Naive thymus-derived CD4-positive, alpha-beta T cell (primary cell): ENCODE measurements at regions not wholly inside any gene's neighbourhood (a gene's known extent, or its start where the extent isn't known, plus 50 kb on each side); places are given as distances from the start of the nearest gene placed in this dataset.

Experiments used
- ATAC-seq: fragments of 150-1000 bp; cut with Tn5 transposase; 2 replicates; pipeline ENCODE4 v1.10.0; 2021; ENCODE audit warnings: mild to moderate bottlenecking, moderate library complexity
- CTCF ChIA-PET: fragments of 350-600 bp; sonication (Branson Sonifier 250); formaldehyde crosslinking; loops from one replicate; lab custom pipeline; 2021; ENCODE audit warnings: antibody characterized with exemption; lab: Charles Lee
- POLR2A ChIA-PET: fragments of 350-600 bp; sonication (Branson Sonifier 250); formaldehyde crosslinking; loops from one replicate; lab custom pipeline; 2021; ENCODE audit warnings: antibody characterized with exemption, inconsistent platforms; lab: Charles Lee
- DNase-seq, 9 donors: peaks; one replicate each; pipeline versions ENCODE4 v3.0.0 to v3.0.0-alpha.2; 2020 to 2022; ENCODE audit warnings: mixed read lengths in 1 of 9
- H3K27ac ChIP-seq: one replicate; pipeline ENCODE4 v1.7.0; 2013; ENCODE audit warnings: mild to moderate bottlenecking, low read depth, low read length, moderate library complexity
- H3K27me3 ChIP-seq, 2 donors: one replicate each; pipeline ENCODE4 v1.7.0; 2013; ENCODE audit warnings: low read length in 2 of 2, mild to moderate bottlenecking in 2 of 2, moderate library complexity in 2 of 2; ENCODE audit not compliant: control insufficient read depth in 2 of 2, insufficient read depth in 2 of 2
- H3K36me3 ChIP-seq, 3 experiments: 1 replicate in 2 of 3; 2 replicates in 1 of 3; pipeline ENCODE4 v1.7.0; 2013; ENCODE audit warnings: low read length in 3 of 3, mild to moderate bottlenecking in 3 of 3, moderate library complexity in 1 of 3; ENCODE audit not compliant: insufficient read depth in 3 of 3, control insufficient read depth in 2 of 3
- H3K4me1 ChIP-seq, 2 donors: one replicate each; pipeline ENCODE4 v1.7.0; 2013; ENCODE audit warnings: low read length in 2 of 2, mild to moderate bottlenecking in 2 of 2, moderate library complexity in 1 of 2; ENCODE audit not compliant: control insufficient read depth in 2 of 2, insufficient read depth in 2 of 2
- H3K4me3 ChIP-seq: 2 replicates; pipeline ENCODE4 v1.7.0; 2013; ENCODE audit warnings: mild to moderate bottlenecking, low read length
- H3K9me3 ChIP-seq, 3 experiments: 1 replicate in 2 of 3; 2 replicates in 1 of 3; pipeline ENCODE4 v1.7.0; 2013; ENCODE audit warnings: low read length in 3 of 3; ENCODE audit not compliant: control insufficient read depth in 2 of 3
- H3K27ac Mint-ChIP-seq, 9 donors: one replicate each; pipeline ENCODE4 v1.8.0; 2020 to 2022; ENCODE audit warnings: mixed read lengths in 9 of 9, mild to moderate bottlenecking in 8 of 9, moderate library complexity in 5 of 9, inconsistent platforms in 2 of 9
- H3K27me3 Mint-ChIP-seq, 5 donors: one replicate each; pipeline ENCODE4 v1.8.0; 2021 to 2022; ENCODE audit warnings: mixed read lengths in 5 of 5, mild to moderate bottlenecking in 1 of 5
- H3K36me3 Mint-ChIP-seq, 5 donors: one replicate each; pipeline ENCODE4 v1.8.0; 2020 to 2022; ENCODE audit warnings: mixed read lengths in 5 of 5, mild to moderate bottlenecking in 3 of 5, inconsistent platforms in 1 of 5
- H3K4me1 Mint-ChIP-seq, 7 donors: one replicate each; pipeline ENCODE4 v1.8.0; 2020 to 2022; ENCODE audit warnings: mixed read lengths in 7 of 7, mild to moderate bottlenecking in 3 of 7, inconsistent platforms in 1 of 7
- H3K4me3 Mint-ChIP-seq, 10 donors: one replicate each; pipeline ENCODE4 v1.8.0; 2020 to 2022; ENCODE audit warnings: mild to moderate bottlenecking in 10 of 10, mixed read lengths in 10 of 10, moderate library complexity in 6 of 10, inconsistent platforms in 2 of 10
- H3K9me3 Mint-ChIP-seq, 11 donors: one replicate each; pipeline ENCODE4 v1.8.0; 2020 to 2022; ENCODE audit warnings: mixed read lengths in 11 of 11, mild to moderate bottlenecking in 4 of 11, inconsistent platforms in 1 of 11, moderate library complexity in 1 of 11
- intact Hi-C, 2 donors: fragments of 100-400 bp; cut with micrococcal nuclease; formaldehyde crosslinking; loops; one replicate each; pipeline ENCODE4 v1.15.1; 2023

- H3K9me3 Mint-ChIP-seq, result no peaks in the 10 kb centered on the region
- Histone ChIP-seq H3K9me3 (no peaks in the 10 kb centered on the region), H3K36me3 (no peaks in the 10 kb centered on the region), H3K4me3 (no peak overlapping the region), H3K27ac (no peak overlapping the region), H3K27me3 (no peaks in the 10 kb centered on the region), H3K4me1 (no peaks in the 10 kb centered on the region)
- no peak overlapping the region for H3K27ac Mint-ChIP-seq
- no peaks in the 10 kb centered on the region for H3K36me3 Mint-ChIP-seq
- H3K4me3 Mint-ChIP-seq, result no peak overlapping the region
- POLR2A ChIA-PET, result no interaction called here
- ATAC-seq (no peak), DNase-seq (no peak)
- CTCF ChIA-PET, result no interaction called here
- H3K4me1 Mint-ChIP-seq, result no peaks in the 10 kb centered on the region
- peaks cover 3 to 19% (median 8%) of the 10 kb centered on the region in 5 donors for H3K27me3 Mint-ChIP-seq
- intact Hi-C loops, result no loop called here
Measured at GRCh38 chr3:130259166-130259874, 86.2 kb upstream of the COL6A5 start.

- Mint-ChIP-seq H3K9me3 (no peaks in the 10 kb centered on the region), H3K27ac (no peak overlapping the region), H3K4me1 (no peaks in the 10 kb centered on the region), H3K27me3 (peaks cover 3 to 16% (median 8%) of the 10 kb centered on the region in 5 donors), H3K36me3 (no peaks in the 10 kb centered on the region), H3K4me3 (no peak overlapping the region)
- Histone ChIP-seq H3K9me3 (no peaks in the 10 kb centered on the region), H3K4me1 (no peaks in the 10 kb centered on the region), H3K4me3 (no peak overlapping the region), H3K27me3 (no peaks in the 10 kb centered on the region), H3K36me3 (no peaks in the 10 kb centered on the region), H3K27ac (no peak overlapping the region)
- DNase-seq, result no peak
- intact Hi-C loops, result no loop called here
- ChIA-PET CTCF (no interaction called here), POLR2A (no interaction called here)
- ATAC-seq, result no peak
Measured at GRCh38 chr3:130260918-130261317, 84.6 kb upstream of the COL6A5 start.

DNA sequence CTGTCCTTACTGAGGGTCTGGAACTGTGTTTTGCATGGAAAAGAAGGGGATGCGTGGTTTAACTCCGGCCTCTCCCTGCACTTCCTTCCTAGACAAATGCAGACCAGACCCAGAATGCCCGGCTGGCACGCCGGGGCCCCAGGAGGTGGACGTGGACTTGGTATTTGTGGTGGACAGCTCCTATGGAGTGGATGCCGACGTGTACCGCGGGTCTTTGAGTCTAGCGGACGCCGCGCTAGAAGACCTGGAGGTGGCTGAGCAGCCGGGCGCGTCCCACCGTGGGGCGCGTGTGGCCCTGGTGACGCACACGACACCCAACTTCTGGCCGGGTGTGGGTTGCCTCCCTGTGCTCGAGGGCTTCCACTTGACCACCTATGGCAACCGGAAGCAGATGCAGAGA, 81.8 kb upstream of the COL6A5 start:
- ChIA-PET POLR2A (no interaction called here), CTCF (no interaction called here)
- no peaks in the 10 kb centered on the region for H3K4me1 Mint-ChIP-seq
- peaks cover 0 to 7% (median 1%) of the 10 kb centered on the region in 5 donors for H3K27me3 Mint-ChIP-seq
- no peaks in the 10 kb centered on the region for H3K9me3 Mint-ChIP-seq
- no peaks in the 10 kb centered on the region for H3K4me1 ChIP-seq
- H3K4me3 ChIP-seq, result no peak overlapping the region
- no peaks in the 10 kb centered on the region for H3K36me3 Mint-ChIP-seq
- intact Hi-C loops, result no loop called here
- no peak overlapping the region for H3K27ac ChIP-seq
- H3K4me3 Mint-ChIP-seq, result no peak overlapping the region
- H3K36me3 ChIP-seq, result no peaks in the 10 kb centered on the region
- no peak overlapping the region for H3K27ac Mint-ChIP-seq
- H3K9me3 ChIP-seq, result no peaks in the 10 kb centered on the region
- H3K27me3 ChIP-seq, result no peaks in the 10 kb centered on the region
- no peak for ATAC-seq
- DNase-seq, result no peak

GRCh38 chr3:130266817-130267216, 78.7 kb upstream of the COL6A5 start:
- H3K27ac Mint-ChIP-seq, result no peak overlapping the region
- no peak for ATAC-seq
- H3K4me1 Mint-ChIP-seq, result peaks cover 0 to 2% (median 0%) of the 10 kb centered on the region in 7 donors

GRCh38 chr3:130276203-130276803, 69.2 kb upstream of the COL6A5 start:
- H3K36me3 Mint-ChIP-seq, result no peaks in the 10 kb centered on the region
- H3K4me3 ChIP-seq, result no peak overlapping the region
- peak in 3 of 9 donors; percentile 2 to 4 (median 2) for DNase-seq
- no peak overlapping the region for H3K27ac ChIP-seq
- no peaks in the 10 kb centered on the region for H3K9me3 ChIP-seq
- ChIA-PET POLR2A (no interaction called here), CTCF (interaction anchor here (0.7 kb wide), 1 partner anchor 1732 kb away, joined by 3 read pairs; no protein-coding TSS in a partner anchor)
- intact Hi-C loops, result loop anchor here (1.0 to 5.0 kb wide), 3 partner anchors 263 to 617 kb away; partner anchors contain the start of gene ATP2C1 (in 1 of the 2)
- H3K4me3 Mint-ChIP-seq, result no peak overlapping the region
- H3K27me3 Mint-ChIP-seq, result peaks cover 8 to 48% (median 36%) of the 10 kb centered on the region in 5 donors
- no peaks in the 10 kb centered on the region for H3K27me3 ChIP-seq
- H3K4me1 Mint-ChIP-seq, result no peaks in the 10 kb centered on the region
- H3K9me3 Mint-ChIP-seq, result no peaks in the 10 kb centered on the region
- no peak overlapping the region for H3K27ac Mint-ChIP-seq
- peak; percentile 46 for ATAC-seq
- H3K36me3 ChIP-seq, result no peaks in the 10 kb centered on the region
- no peaks in the 10 kb centered on the region for H3K4me1 ChIP-seq

More at GRCh38 chr3:130266817-130267216, 78.7 kb upstream of the COL6A5 start:
- H3K27me3 ChIP-seq, result no peaks in the 10 kb centered on the region
- ChIA-PET POLR2A (no interaction called here), CTCF (no interaction called here)
- no peaks in the 10 kb centered on the region for H3K36me3 Mint-ChIP-seq
- peaks cover 7 to 19% (median 17%) of the 10 kb centered on the region in 5 donors for H3K27me3 Mint-ChIP-seq
- no peaks in the 10 kb centered on the region for H3K36me3 ChIP-seq
- H3K9me3 ChIP-seq, result no peaks in the 10 kb centered on the region
- DNase-seq, result no peak
- intact Hi-C loops, result no loop called here
- no peak overlapping the region for H3K4me3 ChIP-seq
- H3K4me3 Mint-ChIP-seq, result no peak overlapping the region
- no peak overlapping the region for H3K27ac ChIP-seq
- H3K4me1 ChIP-seq, result no peaks in the 10 kb centered on the region
- no peaks in the 10 kb centered on the region for H3K9me3 Mint-ChIP-seq

DNA sequence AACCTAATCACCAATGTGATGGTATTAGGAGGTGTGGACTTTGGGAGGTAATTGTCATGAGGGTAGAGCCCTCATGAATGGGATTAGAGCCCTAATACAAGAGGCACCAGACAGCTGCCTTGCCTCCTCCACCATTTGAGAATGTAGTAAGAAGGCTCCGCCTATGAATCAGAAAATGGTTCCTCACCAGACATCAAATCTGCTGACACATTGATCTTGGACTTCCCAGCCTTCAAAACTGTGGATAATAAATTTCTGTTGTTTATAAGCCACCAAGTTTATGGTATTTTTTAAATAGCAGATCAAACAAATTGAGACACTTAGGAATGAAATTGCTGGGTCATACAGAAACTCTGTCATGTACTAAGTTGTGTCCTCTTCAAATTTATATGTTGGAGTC, 56.8 kb upstream of the COL6A5 start:
- ChIA-PET POLR2A (no interaction called here), CTCF (no interaction called here)
- H3K4me1 Mint-ChIP-seq, result no peaks in the 10 kb centered on the region
- intact Hi-C loops, result no loop called here
- DNase-seq, result no peak
- H3K9me3 ChIP-seq, result no peaks in the 10 kb centered on the region
- no peaks in the 10 kb centered on the region for H3K36me3 Mint-ChIP-seq
- peaks cover 0 to 4% of the 10 kb centered on the region in 2 donors for H3K27me3 ChIP-seq
- ATAC-seq, result no peak
- peaks cover 5 to 36% (median 33%) of the 10 kb centered on the region in 5 donors for H3K27me3 Mint-ChIP-seq
- no peak overlapping the region for H3K27ac ChIP-seq
- no peaks in the 10 kb centered on the region for H3K36me3 ChIP-seq
- peaks cover 0 to 2% (median 0%) of the 10 kb centered on the region in 11 donors for H3K9me3 Mint-ChIP-seq
- H3K4me3 Mint-ChIP-seq, result no peak overlapping the region
- no peak overlapping the region for H3K27ac Mint-ChIP-seq
- H3K4me1 ChIP-seq, result no peaks in the 10 kb centered on the region
- no peak overlapping the region for H3K4me3 ChIP-seq

DNA sequence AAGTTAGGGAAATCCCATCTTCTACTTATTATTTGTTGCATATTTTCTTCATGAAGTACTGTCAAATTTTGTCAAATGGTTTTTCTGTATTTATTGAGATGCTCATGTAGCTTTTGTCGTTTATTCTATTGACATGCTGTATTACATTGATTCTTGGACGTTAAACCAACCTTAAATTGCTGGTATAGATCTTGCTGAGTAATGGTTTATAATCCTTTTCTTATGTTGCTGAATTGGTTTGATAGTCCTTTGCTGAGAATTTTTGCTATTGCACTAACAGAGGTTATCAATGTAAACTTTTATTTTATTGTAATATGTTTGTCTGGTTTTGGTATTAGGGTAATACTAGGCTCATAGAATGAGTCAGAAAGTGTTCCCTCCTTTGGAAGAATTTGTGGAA, 54.3 kb upstream of the COL6A5 start:
- Mint-ChIP-seq H3K4me3 (no peak overlapping the region), H3K4me1 (no peaks in the 10 kb centered on the region), H3K27me3 (peaks cover 5 to 36% (median 32%) of the 10 kb centered on the region in 5 donors), H3K9me3 (peaks cover 0 to 7% (median 2%) of the 10 kb centered on the region in 11 donors), H3K36me3 (no peaks in the 10 kb centered on the region), H3K27ac (no peak overlapping the region)
- H3K36me3 ChIP-seq, result no peaks in the 10 kb centered on the region
- peaks cover 0 to 7% of the 10 kb centered on the region in 2 donors for H3K27me3 ChIP-seq
- no peak for ATAC-seq
- intact Hi-C loops, result no loop called here
- H3K4me1 ChIP-seq, result no peaks in the 10 kb centered on the region
- H3K27ac ChIP-seq, result no peak overlapping the region
- no peaks in the 10 kb centered on the region for H3K9me3 ChIP-seq
- CTCF ChIA-PET, result no interaction called here
- DNase-seq, result no peak
- no peak overlapping the region for H3K4me3 ChIP-seq
- POLR2A ChIA-PET, result no interaction called here
